ENCODE measurements at regions not wholly inside any gene's neighbourhood (a gene's known extent, or its start where the extent isn't known, plus 50 kb on each side); places are given as distances from the start of the nearest gene placed in this dataset.

GRCh38 chr11:95556342-95557163, 233.0 kb downstream of the FAM76B start:
- TF ChIP-seq POLR2A (IDR thresholded peaks at IDR 0.05; ENCODE audit: low read depth, low read length) (peak; percentile 34; the same call in 1 of the 2 replicates), POLR2AphosphoS5 (IDR thresholded peaks at IDR 0.05; ENCODE audit: low read depth, low read length) (no peak)
